GM03348 (cell line): ENCODE measurements at regions not wholly inside any gene's neighbourhood (a gene's known extent, or its start where the extent isn't known, plus 50 kb on each side); places are given as distances from the start of the nearest gene placed in this dataset.
A peak's percentile ranks its signal among the peaks of the same experiment; 100 is the strongest.
"Not testable (repeated sequence)": the region's sequence is repeated elsewhere in the genome, so short reads cannot be mapped to it uniquely, and the experiment has no call there.

Source experiments
- DNase-seq: peaks from one replicate; pipeline ENCODE4 v3.0.0; 2012; ENCODE audit warnings: low spot score

DNA sequence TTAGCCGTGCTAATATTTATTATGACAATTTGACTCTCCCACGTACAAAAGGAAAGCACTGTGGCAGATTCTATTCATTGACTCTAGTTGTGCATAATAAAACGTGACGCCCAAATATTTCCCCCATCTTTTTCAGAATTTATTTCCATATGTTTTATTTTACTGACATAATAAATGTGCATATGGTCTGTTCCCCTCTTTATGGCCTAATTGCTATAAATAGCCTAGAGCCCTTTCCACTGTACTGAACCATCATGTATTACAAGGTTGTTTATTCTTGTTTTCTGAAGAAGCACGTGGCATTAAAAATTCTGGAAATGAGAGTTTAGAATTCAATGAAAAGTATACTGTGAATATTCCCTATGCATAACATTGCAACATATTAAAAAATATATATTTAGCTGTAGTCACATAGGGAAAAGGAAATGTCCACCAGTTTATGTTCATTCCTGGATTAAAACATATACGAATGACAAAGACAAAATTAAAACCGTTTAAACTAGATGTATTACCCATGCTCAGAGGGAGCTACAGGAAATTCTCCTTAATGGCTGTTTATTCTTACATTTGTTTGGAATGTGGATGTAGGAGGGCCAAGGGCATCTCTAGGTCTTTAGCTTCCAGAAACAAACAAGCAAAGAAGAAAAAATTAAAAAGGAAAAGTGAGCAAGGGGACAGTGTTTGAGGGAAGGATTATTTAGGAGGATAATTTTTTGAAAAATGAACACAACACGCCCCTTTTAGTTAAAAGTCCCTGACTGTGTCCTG lies 122.1 kb upstream of the MMADHC start:
- no peak for DNase-seq

DNA sequence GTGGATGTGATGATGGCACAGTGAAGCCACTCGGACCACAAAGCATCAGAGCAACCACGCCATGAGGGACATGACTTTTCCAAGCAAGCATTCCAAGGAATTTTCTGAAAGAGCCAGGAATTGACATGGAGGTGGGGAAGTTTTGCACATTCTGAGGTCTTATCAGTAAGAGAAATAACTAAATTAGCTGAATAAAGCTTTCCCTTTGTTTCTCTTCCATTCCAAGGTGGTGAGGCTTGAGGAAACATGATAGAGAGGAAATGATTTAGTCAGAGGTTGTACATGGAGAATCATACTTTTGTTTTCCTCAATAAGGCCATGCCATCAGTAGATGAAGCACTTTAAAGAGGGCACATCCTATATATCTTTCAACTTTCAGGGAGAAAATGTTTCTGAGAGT lies 115.7 kb upstream of the MMADHC start:
- DNase-seq, result no peak

DNA sequence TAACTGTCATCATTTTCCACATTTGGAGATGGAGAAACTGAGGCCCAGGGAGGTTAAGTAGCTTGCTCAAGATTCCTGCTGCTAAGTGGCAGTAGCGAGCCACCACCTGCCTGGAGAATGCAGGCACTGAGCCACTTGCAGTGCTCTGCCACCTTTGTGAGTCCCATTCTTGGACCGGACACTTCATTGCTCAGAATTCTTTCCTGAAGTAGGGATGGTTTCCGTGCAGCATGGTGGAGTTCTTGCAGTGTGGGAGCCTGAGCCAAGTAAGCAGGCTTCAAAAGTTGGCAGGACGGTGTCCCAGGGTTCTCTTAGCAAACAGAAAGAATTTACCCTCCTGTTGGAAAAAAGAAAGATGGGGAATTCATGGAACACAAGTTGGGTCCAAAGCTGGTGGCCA lies 115.0 kb upstream of the MMADHC start:
- DNase-seq, result no peak

DNA sequence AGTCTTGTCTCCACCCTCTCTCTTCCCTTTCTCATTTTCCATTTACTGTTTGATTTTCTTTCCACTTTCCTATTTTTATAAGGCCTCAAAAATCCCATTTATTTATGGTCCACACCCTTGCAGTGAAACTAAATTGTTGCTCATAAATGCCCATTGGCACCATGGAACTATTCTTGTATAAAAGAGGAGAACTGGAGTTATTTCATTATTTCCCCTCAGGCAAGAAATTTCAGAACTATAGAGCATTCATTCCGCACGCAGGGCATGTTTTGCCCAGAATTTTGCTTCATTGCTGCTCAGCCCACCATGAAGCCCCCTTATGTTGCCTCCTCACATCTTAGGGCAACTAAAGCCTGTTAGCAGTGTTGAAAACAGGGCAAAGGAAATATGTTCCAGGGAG lies 113.7 kb upstream of the MMADHC start:
- DNase-seq, result no peak

DNA sequence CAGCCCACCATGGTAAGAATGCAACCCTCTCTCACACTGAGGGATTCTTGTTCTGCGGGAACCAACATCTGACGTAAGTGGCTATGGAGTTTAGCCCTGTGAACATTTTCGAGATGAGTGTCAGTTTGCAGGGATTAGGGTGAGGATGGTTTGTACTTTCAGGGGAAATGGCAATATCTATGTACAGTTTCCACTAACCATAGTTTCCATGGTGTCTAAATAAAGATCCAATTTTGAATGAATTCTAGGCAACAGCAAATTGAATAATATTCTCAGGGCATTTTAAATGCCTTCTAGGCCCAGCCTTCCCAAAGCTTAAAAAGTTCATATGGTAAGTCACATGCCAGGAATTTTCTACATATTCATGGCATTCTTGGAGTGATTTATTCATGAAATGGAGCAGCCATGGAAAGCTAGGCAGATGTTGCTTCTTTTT lies 105.4 kb upstream of the MMADHC start:
- peak; percentile 16 for DNase-seq

DNA sequence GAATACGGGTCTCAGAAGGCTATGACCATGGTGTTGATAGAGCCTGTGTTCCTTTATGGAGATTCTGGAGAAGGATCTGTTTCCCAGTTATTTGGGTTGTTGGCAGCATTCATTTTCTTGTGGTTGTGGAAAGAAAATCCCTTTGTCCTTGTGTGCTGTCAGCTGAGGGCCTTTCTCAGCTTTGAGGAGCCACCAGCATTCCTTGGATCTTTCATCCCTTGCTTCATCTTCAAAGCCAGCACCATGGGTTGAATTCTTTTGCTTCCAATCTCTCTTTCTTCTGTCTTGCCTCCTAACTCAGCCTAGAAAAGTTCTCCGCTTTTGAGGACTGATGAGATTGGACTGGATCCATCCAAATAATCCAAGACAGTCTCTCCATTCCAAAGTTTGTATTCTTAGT lies 103.2 kb upstream of the MMADHC start:
- peak; percentile 24 for DNase-seq

DNA sequence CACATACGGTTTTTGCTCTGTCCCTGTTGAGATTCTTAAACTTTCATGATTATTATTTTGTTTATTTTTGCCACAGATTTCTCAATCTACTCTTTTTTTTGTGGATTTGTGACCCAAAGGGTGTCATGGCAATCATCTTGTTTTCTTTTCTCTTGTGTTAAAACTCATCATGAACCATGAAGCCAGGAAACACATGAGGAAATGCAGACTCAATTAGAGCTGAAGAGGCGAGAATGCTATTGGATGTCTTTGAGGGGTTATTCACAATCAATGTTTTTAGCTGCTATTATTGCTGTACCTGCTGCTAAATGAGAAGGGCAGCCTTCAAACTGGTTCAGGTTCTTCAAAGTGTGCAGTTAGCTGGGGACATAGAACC lies 99.5 kb upstream of the MMADHC start:
- DNase-seq, result no peak

DNA sequence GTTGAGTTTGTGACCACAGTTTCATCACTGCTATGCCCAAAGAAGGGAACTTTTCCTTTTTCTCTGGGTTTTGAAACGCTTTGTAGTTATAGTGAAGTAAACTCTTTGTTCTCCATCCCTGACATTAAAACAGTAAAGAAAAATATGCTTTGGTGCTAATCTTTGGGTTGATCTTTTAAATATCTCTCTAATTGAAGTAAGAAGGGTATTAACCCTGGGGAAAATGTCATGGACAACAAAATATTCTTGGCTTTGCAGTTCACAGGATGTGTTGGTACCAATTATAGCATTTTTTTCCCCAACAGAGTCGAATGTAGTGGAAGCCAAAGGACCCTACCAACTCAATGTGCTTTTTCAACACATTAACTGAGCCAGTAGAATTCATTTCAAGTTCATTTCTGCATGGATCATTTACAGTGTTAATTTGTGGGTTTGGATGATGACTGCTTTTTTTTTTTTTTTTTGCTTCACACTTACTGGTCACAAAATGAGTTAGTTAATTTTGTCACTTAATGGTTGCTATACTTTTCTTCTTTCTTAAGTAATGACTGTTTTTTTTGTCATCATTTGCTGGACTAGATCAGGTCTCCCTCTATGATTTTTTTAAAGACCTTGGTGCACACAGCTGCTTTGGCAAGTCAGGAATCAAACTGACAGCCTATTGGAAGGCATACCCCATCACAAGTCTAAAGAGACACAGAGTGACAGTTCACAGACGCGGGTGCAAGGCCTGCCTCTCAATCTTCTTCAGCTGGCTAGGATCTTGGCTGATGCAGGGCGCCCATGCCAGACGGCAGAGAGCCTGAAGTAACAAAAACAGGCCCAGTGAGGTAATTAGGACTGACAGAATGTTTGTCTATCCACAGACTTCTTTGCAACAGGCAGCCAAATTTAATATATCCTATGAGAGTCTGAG lies 98.8 kb upstream of the MMADHC start:
- no peak for DNase-seq

DNA sequence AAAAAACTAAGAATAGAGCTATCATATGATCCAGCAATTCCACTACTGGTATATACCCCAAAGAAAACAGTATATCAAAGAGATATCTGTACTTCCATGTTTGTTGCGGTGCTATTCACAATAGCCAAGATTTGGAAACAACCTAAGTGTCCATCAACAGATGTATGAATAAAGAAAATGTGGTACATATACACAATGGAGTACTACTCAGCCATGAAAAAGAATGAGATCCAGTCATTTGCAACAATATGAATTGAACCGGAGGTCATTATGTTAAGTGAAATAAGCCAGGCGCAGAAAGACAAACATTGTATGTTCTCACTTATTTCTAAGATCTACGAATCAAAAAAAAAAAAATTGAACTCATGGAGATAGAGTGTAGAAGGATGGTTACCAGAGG lies 97.8 kb upstream of the MMADHC start:
- not testable (repeated sequence) for DNase-seq

DNA sequence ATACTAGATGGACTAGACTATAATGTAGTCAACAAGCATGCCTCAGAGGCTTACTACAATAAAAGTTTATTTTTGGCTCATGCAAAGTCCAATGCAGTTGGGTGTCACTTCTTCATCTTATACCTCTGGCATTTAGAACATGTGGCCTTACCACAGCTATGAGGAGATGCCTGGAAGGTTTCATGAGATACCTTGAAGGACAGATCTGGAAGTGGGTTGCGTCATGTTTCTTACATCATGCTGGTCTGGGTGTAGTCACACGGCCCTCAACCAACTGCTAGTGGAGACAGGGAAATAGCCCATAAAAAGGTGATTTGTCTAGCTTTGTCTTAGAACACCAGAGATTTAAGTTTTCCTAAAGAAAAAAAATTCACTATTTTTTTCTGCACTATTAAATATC lies 91.7 kb upstream of the MMADHC start:
- DNase-seq, result peak; percentile 15

DNA sequence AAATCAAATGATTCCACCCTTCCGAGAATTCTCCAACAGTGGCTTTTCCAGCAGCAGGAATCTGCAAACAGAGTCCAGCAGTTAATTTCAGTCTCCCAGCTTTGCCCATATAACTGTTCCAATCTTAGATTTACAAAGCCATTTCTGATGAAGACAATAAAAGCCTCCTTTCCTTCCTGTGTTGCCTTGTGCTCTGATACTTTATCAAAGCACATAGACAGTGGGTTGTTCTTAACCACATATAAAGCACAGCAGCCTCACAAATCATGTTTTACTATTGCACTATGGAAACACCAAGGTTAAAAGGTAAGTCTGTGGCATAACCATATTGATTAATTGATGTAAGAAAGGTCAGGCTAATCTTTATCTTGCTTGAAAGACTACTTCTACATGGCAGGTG lies 89.8 kb upstream of the MMADHC start:
- no peak for DNase-seq

DNA sequence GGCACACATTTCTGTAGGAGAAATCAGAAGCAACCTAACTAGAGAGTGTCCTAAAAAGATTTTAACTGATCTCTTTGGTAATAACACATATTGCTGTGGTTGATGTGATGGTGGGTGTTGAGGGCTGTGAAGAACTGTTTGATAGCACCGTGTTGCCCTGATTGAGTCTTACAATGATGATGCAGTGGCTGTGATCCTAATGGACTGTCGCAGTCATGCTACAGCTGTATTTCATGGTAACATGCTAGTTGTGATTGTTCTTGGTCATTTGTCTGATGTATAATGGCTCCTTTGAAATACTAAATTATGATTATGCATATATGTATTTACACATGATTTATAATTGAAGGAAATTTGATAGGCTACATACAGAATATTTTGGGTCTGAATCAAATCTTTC lies 82.5 kb upstream of the MMADHC start:
- DNase-seq, result no peak

DNA sequence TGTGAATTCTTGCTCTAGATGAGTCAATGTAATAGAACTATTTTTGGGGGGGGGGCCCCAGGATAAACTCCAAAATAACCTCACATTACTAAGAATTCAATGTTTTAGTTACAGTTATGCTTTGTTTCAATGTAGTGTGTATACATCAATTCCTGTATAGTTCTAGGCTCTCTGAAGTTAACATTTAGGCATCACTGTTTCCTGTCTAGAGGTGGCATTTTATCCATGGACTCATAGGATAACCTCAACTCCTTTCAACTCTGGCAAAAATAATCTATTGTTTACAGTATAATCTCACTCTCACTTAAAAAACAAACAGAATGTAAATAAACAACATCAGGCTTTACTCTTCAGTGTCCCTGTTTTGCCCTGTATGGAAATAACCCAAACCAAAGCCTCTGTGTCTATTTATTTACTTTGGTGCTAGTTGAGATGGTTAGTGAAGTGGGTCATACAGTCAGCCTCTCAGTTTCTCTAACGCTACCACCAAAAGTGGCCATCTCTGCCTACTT lies 79.3 kb upstream of the MMADHC start:
- DNase-seq, result no peak

DNA sequence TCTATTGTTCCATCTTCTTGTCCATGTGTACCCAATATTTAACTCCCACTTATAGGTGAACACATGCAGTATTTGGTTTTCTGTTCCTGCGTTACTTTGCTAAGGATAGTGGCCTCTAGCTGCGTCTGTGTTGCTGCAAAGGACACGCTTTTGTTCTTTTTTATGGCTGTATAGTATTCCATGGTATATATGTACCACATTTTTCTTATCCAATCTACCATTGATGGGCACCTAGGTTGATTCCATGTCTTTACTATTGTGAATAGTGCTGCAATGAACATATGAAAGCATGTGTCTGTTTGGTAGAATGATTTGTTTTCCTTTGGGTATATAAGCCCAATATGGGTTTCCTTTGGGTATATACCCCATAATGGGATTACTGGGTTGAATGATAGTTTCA lies 77.3 kb upstream of the MMADHC start:
- DNase-seq, result no peak

DNA sequence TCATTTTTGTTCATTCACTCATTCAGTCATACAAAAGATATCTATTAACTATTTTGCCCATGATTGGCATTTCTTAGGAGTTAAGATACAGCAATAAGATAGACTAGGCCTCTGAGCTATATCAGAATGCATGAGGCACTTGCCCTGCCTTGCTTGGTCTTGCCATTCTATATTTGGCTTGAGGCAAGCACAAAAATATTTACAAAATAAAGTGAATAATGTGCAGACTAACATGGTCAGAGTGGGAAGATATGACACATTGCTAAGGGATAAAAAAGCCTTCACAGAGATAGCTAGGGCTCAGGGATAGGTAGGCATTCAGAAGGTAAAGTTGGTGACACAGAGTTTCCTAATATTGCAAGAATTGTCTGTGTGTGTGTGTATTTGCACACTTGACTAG lies 75.0 kb upstream of the MMADHC start:
- no peak for DNase-seq

DNA sequence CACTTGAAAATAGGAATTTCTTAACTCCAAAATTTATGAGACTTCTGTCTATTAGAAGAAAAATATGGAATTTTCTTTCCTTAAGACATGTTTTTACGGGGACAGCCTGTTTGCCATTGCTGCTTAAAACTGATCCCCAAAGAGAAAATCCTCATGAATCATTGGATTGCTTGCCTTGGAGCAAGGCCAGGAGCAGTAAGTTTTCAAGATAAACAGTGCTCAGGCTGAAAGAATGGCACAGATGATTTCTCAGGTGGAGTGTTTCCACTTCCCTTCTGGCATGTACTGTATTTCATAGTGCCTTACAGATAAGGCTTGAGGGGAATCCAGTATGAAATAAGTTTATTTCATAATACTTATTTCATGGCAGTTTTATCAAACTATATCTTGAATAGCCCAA lies 74.3 kb upstream of the MMADHC start:
- DNase-seq, result no peak

DNA sequence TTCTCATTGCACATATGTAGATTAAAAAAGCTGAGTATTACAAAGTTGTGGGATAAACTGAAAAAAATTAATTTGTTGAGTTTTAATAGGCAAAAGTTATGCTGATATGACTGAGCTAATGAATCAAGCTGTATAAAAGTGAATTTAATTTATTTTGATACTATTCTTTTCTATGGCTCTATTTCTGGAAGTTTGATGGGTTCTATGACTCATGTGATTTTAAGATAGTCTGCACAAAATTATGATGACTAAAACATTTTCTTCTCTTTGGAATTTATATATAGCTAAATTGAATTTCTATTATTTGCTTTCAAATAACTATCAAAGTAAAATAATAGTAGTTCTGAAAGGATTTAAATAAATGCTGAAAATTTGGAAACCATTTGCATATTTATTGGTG lies 71.0 kb upstream of the MMADHC start:
- DNase-seq, result no peak

DNA sequence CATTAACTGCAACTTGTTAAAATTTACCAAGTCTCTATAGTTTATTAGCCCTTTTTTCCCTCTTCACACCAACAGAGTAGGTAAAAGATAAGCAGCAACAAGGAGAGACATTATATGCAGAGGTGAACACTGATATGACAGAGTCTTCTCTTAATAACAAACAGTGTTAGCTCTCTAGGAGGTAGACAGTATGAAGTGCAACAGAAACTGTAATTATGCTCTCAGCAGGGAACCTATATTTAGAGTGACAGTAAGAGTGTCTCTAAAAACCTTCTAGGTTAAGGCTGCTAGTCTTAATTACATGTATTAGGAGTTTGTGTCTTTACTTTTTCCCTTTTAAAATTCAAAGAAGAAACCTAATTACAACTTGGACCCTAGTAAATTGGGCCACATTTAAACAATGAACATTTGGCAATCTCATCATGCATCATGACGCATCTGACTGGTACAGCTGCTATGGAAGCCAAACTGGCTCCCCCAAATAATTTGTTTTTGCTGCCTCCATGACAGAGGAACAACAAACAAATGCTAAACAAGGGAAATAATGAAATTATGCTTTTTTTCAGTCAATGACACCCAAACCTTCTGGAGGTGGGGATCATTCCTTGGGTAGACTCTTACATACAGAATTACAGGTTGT lies 69.9 kb upstream of the MMADHC start:
- no peak for DNase-seq

DNA sequence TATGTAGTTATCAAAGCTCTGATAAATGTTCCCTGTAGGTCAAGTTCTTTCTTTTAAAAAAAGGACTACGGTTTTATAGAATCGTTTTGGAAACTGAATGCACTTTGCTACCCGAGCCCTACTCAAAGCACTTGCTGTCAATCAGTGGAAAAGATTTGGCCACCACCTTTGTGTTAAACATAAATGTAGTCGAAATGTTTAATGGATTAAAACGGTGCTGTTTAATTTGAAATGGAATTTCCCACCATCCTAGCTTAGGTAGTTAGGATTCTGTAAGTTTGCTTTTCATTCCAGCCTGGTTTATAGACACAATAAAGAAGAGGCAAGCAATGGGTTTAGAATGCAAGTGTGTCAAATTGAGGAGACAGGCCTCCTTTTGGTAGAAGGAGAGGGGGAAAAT lies 69.4 kb upstream of the MMADHC start:
- no peak for DNase-seq

DNA sequence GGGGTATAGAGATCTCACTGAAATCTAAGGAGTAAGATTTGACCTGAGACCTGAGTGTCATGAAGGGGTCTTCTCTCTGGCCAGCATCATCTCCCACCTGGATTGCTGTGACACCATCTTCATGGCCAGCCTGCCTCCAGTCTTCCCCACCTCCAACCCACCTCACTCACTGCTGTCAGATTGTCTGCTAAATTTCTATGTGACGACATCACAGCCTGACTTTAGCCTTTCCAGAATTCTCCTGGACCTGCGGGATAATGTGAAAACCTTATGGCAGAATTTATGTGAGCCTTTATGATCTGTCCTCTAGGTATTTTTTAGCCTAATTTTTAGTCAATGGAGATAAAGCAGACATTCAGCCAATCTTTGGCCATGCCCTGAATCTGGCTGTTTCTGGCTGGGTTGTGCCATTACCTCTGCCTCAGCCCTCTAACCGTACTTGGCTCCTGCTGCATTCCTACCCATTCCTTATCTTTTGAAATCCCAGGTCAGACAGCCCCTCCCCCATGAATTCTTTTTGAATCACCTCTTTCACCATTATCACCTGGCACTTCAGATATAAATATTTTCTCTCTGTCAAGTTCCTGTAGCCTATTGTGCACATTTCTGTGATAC lies 66.4 kb upstream of the MMADHC start:
- no peak for DNase-seq

DNA sequence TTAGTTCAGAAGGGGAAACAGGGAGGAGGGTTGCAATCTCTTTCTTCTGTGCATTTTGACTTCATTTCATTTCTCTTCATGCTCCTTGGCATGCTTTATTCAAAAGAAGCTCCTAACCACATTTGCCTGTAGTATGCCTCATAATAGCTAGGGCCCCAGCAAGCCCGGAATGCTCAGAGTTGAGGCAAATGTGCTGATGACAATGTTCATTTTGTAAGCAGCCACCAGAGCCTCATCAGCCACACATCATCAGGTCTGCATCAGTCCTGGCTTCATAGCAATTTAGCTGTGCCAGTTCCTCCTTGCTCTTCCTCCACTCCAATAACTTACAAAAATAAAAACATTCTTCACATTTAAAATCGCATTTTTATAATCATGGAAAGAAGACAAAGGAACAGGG lies 65.4 kb upstream of the MMADHC start:
- DNase-seq, result peak; percentile 7

DNA sequence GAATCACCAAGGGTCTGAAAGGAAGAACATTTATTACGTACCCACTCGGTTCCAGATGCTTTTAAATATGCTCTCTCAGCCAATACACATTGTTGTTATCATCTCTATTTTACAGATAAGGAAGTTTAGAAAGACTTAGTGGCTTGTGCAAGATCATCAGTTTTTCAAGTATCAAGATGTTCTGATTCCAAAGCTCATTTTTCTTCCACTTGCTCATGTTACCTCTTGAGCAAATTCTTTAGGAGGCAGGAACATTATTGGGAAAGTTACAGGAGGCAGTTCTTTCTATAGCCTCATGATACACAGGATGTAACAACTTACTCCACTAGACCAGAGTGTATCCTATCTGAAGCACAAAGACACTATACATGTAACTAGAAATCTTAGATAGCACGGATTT lies 65.0 kb upstream of the MMADHC start:
- no peak for DNase-seq
